Mucosa of rectum (tissue), 2 donors: ENCODE measurements at regions not wholly inside any gene's neighbourhood (a gene's known extent, or its start where the extent isn't known, plus 50 kb on each side); places are given as distances from the start of the nearest gene placed in this dataset.
A peak's percentile ranks its signal among the peaks of the same experiment; 100 is the strongest.

ENCODE experiments used
- H3K27ac ChIP-seq, 2 donors: one replicate each; pipeline ENCODE4 v1.7.0; 2013; ENCODE audit warnings: inconsistent platforms in 2 of 2, low read depth in 2 of 2, low read length in 2 of 2
- H3K27me3 ChIP-seq, 2 donors: one replicate each; pipeline ENCODE4 v1.7.0; 2013; ENCODE audit warnings: low read length in 2 of 2; ENCODE audit not compliant: control insufficient read depth in 2 of 2, insufficient read depth in 2 of 2
- H3K36me3 ChIP-seq, 2 donors: one replicate each; pipeline ENCODE4 v1.7.0; 2013; ENCODE audit warnings: low read length in 2 of 2; ENCODE audit not compliant: control insufficient read depth in 2 of 2, insufficient read depth in 2 of 2
- H3K4me1 ChIP-seq, 2 donors: one replicate each; pipeline ENCODE4 v1.7.0; 2013; ENCODE audit warnings: low read length in 2 of 2, mild to moderate bottlenecking in 1 of 2; ENCODE audit not compliant: control insufficient read depth in 2 of 2, insufficient read depth in 2 of 2
- H3K4me3 ChIP-seq, 2 donors: one replicate each; pipeline ENCODE4 v1.7.0; 2013; ENCODE audit warnings: low read length in 2 of 2
- H3K9ac ChIP-seq, 2 donors: one replicate each; pipeline ENCODE4 v1.7.0; 2013; ENCODE audit warnings: low read length in 2 of 2, low read depth in 1 of 2, mild to moderate bottlenecking in 1 of 2
- H3K9me3 ChIP-seq, 2 donors: one replicate each; pipeline ENCODE4 v1.7.0; 2013; ENCODE audit warnings: low read length in 2 of 2; ENCODE audit not compliant: control insufficient read depth in 2 of 2
- donor health status: healthy.
- donor health status: Normal muscosa, but diverticular disease.

DNA sequence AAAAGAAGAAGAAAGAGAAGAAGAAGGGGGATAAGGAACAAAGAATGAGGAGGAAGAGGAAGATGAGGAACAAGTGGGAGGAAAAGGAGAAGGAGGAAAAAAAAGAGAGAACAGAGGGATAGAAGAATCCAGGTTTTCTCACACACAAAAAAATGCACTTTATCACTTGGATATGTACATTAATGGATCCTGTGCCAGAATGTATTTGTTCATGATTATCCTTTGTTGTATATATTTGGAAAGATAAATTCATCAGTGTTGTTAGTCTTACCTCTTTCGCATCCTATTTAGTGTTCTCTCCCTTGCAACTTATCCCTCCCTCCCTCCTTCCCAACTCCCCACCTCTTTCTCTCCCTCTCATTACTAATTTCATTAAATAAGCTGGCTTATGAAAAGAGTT lies 298.8 kb downstream of the SLCO4C1 start:
- Histone ChIP-seq H3K27ac (no peak overlapping the region), H3K4me1 (peaks cover 0 to 12% of the 10 kb centered on the region in 2 donors), H3K9ac (no peak overlapping the region), H3K27me3 (no peaks in the 10 kb centered on the region), H3K36me3 (no peaks in the 10 kb centered on the region), H3K4me3 (no peak overlapping the region), H3K9me3 (no peaks in the 10 kb centered on the region)

DNA sequence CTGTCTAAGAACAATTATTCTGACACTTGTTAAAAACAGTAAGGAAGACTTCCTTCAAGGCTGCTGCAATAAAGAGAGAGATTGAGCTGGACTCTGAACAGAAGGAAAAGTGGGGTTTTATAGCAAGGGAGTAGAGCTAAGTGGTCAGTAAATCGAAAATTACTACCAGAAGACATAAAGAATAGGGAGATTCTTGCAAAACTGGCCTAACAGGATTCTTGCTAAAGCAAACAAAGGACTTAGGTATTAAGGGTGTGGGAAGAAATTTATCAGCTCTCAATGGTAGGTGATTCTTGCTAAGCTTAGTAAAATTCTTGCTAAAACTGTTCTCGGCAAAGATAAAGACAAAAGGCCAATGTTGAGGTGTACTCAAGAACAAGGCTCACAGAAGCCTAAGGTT lies 300.5 kb downstream of the SLCO4C1 start:
- Histone ChIP-seq H3K27ac (peak overlapping the region in 1 of 2 donors; percentile 39), H3K27me3 (no peaks in the 10 kb centered on the region), H3K4me3 (peak overlapping the region in 1 of 2 donors; percentile 13), H3K36me3 (no peaks in the 10 kb centered on the region), H3K4me1 (peaks cover 0 to 12% of the 10 kb centered on the region in 2 donors), H3K9ac (no peak overlapping the region), H3K9me3 (no peaks in the 10 kb centered on the region)

DNA sequence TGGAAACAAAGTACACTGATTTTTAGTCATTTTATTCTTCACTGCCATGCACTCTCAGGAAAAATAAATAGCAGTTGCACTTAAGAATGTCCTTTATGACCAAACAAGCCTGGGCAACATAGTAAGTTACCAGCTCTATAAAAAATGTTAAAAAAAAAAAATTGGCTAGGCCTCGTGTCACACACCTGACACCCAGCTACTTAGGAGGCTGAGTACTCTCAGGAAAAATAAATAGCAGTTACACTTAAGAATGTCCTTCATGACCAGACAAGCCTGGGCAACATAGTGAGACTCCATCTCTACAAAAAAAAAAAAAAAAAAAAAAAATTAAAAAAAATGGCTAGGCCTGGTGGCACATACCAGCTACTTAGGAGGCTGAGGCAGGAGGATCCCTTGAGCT lies 304.6 kb downstream of the SLCO4C1 start:
- Histone ChIP-seq H3K27ac (no peak overlapping the region), H3K9me3 (no peaks in the 10 kb centered on the region), H3K36me3 (no peaks in the 10 kb centered on the region), H3K4me3 (no peak overlapping the region), H3K27me3 (no peaks in the 10 kb centered on the region), H3K9ac (no peak overlapping the region), H3K4me1 (peaks cover 0 to 14% of the 10 kb centered on the region in 2 donors)

DNA sequence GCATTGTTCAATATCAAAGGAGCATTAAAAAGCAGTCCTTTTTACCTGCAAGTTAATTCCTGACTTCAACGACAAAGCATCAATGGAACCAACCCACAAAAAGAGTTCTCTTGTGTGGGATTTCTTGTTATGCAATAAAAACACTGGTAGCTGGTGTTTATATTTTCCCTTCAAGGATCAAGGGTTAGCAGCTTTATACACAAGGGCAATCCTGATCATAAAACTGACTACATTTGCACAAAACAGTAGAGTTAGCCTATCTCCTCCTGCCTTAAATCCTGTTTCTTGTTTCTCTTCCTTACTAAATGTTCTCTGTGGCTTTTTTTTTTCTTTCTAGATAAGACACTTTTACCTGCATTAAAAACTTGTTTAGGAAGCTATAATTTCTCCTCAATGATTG lies 306.4 kb downstream of the SLCO4C1 start:
- no peaks in the 10 kb centered on the region for H3K27me3 ChIP-seq
- no peak overlapping the region for H3K4me3 ChIP-seq
- no peaks in the 10 kb centered on the region for H3K36me3 ChIP-seq
- no peak overlapping the region for H3K9ac ChIP-seq
- no peaks in the 10 kb centered on the region for H3K9me3 ChIP-seq
- H3K4me1 ChIP-seq, result peaks cover 0 to 8% of the 10 kb centered on the region in 2 donors
- no peak overlapping the region for H3K27ac ChIP-seq

DNA sequence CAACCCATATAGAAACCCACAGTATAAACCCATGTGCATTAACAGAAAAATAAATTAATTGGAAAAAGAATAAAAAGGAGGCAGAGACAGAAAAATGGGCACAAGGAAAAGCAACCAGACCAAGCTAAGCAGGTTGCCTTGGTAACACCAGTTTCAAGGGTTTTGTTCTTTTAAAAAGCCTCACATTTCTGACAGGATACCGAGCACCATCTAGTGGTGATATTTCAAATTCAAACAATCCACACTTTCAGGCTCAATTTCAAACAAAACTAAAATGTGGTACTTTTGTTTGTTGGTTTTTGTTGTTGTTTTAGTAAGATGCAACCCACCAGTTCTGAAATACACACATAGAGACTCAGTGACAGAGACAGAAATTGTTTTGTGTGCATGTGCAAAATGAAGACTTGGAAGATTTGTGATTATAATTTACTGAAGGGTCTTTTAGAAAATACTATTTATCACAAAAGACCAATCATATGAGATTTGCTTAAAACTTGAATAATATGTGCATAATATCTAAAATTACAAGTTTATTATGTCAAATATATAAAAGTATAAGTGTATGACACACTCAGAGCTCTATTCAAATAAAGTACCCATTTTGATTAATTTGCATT lies 318.2 kb downstream of the SLCO4C1 start:
- Histone ChIP-seq H3K4me1 (no peaks in the 10 kb centered on the region), H3K36me3 (no peaks in the 10 kb centered on the region), H3K27ac (no peak overlapping the region), H3K27me3 (no peaks in the 10 kb centered on the region), H3K4me3 (no peak overlapping the region), H3K9ac (no peak overlapping the region), H3K9me3 (no peaks in the 10 kb centered on the region)

DNA sequence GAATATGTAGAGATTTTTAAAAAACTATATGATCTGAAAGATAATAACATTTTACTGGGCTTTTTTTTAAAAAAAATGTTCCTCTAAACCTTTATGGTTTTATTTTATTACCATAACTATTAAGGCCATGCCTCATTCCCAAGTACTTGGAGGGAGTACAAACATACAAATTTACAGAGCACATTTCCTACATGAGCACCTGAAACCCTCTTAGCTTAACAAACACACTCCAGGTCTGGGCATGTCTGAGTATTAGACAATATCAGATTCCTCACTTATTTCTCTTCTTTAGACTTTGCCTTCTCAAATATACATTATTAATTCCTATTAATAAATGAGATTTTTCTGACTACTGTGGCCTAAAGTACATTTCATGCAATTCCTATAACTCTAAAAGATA lies 319.2 kb downstream of the SLCO4C1 start:
- H3K9ac ChIP-seq, result no peak overlapping the region
- no peaks in the 10 kb centered on the region for H3K27me3 ChIP-seq
- H3K4me3 ChIP-seq, result no peak overlapping the region
- H3K4me1 ChIP-seq, result no peaks in the 10 kb centered on the region
- H3K36me3 ChIP-seq, result no peaks in the 10 kb centered on the region
- no peaks in the 10 kb centered on the region for H3K9me3 ChIP-seq
- H3K27ac ChIP-seq, result no peak overlapping the region

DNA sequence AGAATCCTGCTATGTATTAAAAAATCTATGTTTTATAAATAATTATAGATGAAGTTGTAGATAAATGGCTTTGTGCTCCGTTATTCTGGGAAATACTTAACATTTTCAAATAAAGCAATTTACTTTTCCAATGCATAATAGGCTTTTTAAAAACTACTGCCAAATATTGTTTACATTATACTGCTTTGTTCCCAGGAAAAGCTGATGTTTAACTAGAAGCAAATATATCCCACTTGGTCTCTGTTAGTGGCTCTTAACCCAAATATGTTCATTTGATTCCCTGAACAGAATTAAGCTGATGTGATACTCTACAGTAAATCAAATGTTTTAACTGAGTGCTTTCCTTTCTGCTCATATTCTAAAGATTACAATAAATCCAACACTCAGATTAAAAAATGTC lies 326.3 kb downstream of the SLCO4C1 start:
- Histone ChIP-seq H3K27ac (no peak overlapping the region), H3K9me3 (no peaks in the 10 kb centered on the region)

DNA sequence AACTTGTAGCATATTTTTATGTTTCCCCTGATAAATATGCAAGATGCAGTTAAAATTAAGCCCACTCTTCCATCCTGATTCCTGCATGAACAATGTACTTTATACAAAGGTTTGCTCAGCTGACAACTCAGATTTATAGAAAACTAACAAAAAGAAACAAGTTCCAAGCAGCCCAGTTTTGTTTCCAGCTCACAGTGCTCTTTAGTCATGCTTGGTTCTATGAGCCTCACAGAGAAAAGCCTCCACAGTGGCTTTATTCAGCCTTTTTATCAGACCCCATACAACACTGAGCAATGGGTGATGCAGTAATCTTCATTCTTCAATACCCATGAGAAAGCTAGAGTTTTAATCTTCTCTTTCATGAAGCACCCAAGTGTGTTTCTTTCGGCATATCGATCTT lies 329.6 kb downstream of the SLCO4C1 start:
- H3K27me3 ChIP-seq, result no peaks in the 10 kb centered on the region
- no peak overlapping the region for H3K4me3 ChIP-seq
- no peak overlapping the region for H3K9ac ChIP-seq
- no peaks in the 10 kb centered on the region for H3K4me1 ChIP-seq
- no peaks in the 10 kb centered on the region for H3K9me3 ChIP-seq
- no peak overlapping the region for H3K27ac ChIP-seq
- H3K36me3 ChIP-seq, result no peaks in the 10 kb centered on the region

More for the DNA sequence above, 326.3 kb downstream of the SLCO4C1 start:
- Histone ChIP-seq H3K4me1 (no peaks in the 10 kb centered on the region), H3K36me3 (no peaks in the 10 kb centered on the region), H3K9ac (no peak overlapping the region), H3K27me3 (no peaks in the 10 kb centered on the region), H3K4me3 (no peak overlapping the region)

DNA sequence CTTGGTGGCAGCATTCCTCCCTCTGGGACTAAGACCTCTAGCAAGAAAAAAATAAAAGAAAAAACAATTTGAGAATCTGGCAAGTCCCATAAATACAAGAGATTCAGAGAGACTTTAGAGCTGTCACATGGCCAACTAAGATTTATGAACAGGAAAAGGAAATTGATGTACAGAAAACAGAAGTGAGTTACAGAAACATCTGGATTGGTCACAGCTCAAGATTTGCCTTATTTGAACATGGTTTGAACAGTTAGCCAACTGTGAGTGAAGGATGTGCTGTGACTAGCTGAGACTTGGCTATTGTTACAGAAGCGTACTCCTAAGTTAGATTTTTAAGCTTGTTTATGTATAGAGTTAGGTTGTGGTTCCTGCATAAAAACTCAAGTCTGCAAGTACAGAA lies 340.2 kb downstream of the SLCO4C1 start:
- H3K36me3 ChIP-seq, result no peaks in the 10 kb centered on the region
- no peak overlapping the region for H3K4me3 ChIP-seq
- no peak overlapping the region for H3K9ac ChIP-seq
- H3K27me3 ChIP-seq, result no peaks in the 10 kb centered on the region
- H3K27ac ChIP-seq, result no peak overlapping the region
- H3K9me3 ChIP-seq, result no peaks in the 10 kb centered on the region
- H3K4me1 ChIP-seq, result no peaks in the 10 kb centered on the region

DNA sequence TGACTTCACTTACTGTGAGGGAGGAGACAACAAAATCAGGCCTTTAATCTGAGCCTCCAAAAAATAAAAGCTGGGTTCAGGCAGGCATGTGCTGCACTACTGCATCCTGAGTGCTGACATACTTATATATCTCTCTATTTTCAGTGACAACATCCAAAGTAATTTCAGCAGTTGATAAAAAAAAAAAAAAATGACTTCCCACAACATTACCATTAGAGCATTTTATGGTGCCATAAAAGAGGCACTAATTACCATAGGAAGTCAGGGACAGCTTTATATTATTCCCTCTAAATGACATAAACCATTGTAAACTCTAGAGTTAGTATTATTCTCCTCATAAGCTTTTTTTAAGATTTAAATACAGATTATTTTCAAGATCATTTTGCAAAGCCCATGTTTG lies 346.1 kb downstream of the SLCO4C1 start:
- H3K9ac ChIP-seq, result no peak overlapping the region
- H3K4me3 ChIP-seq, result no peak overlapping the region
- H3K4me1 ChIP-seq, result no peaks in the 10 kb centered on the region
- no peaks in the 10 kb centered on the region for H3K9me3 ChIP-seq
- H3K27me3 ChIP-seq, result no peaks in the 10 kb centered on the region
- no peaks in the 10 kb centered on the region for H3K36me3 ChIP-seq
- H3K27ac ChIP-seq, result no peak overlapping the region

DNA sequence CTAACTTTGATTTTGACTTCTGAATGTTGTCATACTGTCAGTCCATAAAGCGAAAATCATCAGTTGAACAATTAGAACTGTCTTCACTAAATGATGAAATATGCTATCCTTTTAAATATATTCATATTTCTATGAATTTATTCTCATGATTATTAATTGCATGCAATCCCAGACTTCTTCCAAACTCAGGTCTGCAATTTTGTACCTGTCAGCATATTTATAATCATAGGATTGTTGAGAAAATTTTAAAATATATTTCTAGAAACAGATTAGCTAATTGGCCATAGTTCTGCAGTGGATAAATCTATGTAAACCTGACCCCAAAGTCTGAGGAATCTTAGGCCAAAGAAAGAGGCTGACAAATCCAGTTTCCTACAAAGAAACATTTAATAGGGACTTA lies 347.5 kb downstream of the SLCO4C1 start:
- Histone ChIP-seq H3K4me1 (no peaks in the 10 kb centered on the region), H3K9ac (no peak overlapping the region), H3K27ac (no peak overlapping the region), H3K36me3 (no peaks in the 10 kb centered on the region), H3K9me3 (no peaks in the 10 kb centered on the region), H3K27me3 (no peaks in the 10 kb centered on the region), H3K4me3 (no peak overlapping the region)
